HAP-1 (cell line): ENCODE measurements at regions not wholly inside any gene's neighbourhood (a gene's known extent, or its start where the extent isn't known, plus 50 kb on each side); places are given as distances from the start of the nearest gene placed in this dataset.
"Not testable (repeated sequence)": the region's sequence is repeated elsewhere in the genome, so short reads cannot be mapped to it uniquely, and the experiment has no call there.

ENCODE experiments used
- DNase-seq, 2 experiments: peaks; one replicate each; pipeline ENCODE4 v3.0.0-alpha.2; 2016 to 2020; ENCODE audit warnings: low spot score in 2 of 2
- H3K27me3 ChIP-seq: fragments of 250-450 bp; sonication (Bioruptor Pico); 2 replicates; pipeline ENCODE4 v1.5.1; 2020; ENCODE audit warnings: low read depth, mild to moderate bottlenecking, moderate library complexity
- H3K36me3 ChIP-seq: fragments of 250-450 bp; sonication (Bioruptor Pico); replicated peaks from 2 replicates; pipeline ENCODE4 v1.5.1; 2020; ENCODE audit warnings: mild to moderate bottlenecking
- H3K4me1 ChIP-seq: fragments of 250-450 bp; sonication (Bioruptor Pico); 2 replicates; pipeline ENCODE4 v1.5.1; 2020; ENCODE audit warnings: mild to moderate bottlenecking
- H3K4me3 ChIP-seq: fragments of 250-450 bp; sonication (Bioruptor Pico); 2 replicates; pipeline ENCODE4 v1.5.1; 2020; ENCODE audit warnings: mild to moderate bottlenecking, moderate library complexity
- H3K9me3 ChIP-seq: fragments of 250-450 bp; sonication (Bioruptor Pico); 2 replicates; pipeline ENCODE4 v1.5.1; 2020; ENCODE audit warnings: mild to moderate bottlenecking, moderate library complexity
- in situ Hi-C: fragments of 300-500 bp; cut with MboI; formaldehyde crosslinking; loops from 3 replicates; pipeline ENCODE4 v1.14.3; 2020; ENCODE audit warnings: low sequenced_read_pairs, inconsistent platforms, mixed read lengths

- no peaks in the 10 kb centered on the region for H3K4me1 ChIP-seq
- no peaks in the 10 kb centered on the region for H3K9me3 ChIP-seq
- no peak overlapping the region for H3K4me3 ChIP-seq
- no peaks in the 10 kb centered on the region for H3K36me3 ChIP-seq
- H3K27me3 ChIP-seq, result no peaks in the 10 kb centered on the region
- in situ Hi-C loops, result no loop called here
- no peak for DNase-seq
Measured at GRCh38 chr3:95797081-95797480, 1017.3 kb upstream of the EPHA6 start.

- Histone ChIP-seq H3K36me3 (no peaks in the 10 kb centered on the region), H3K9me3 (no peaks in the 10 kb centered on the region), H3K4me1 (no peaks in the 10 kb centered on the region), H3K4me3 (no peak overlapping the region), H3K27me3 (no peaks in the 10 kb centered on the region)
- in situ Hi-C loops, result no loop called here
- DNase-seq, result no peak
Measured at GRCh38 chr3:95798628-95799027, 1015.8 kb upstream of the EPHA6 start.

DNA sequence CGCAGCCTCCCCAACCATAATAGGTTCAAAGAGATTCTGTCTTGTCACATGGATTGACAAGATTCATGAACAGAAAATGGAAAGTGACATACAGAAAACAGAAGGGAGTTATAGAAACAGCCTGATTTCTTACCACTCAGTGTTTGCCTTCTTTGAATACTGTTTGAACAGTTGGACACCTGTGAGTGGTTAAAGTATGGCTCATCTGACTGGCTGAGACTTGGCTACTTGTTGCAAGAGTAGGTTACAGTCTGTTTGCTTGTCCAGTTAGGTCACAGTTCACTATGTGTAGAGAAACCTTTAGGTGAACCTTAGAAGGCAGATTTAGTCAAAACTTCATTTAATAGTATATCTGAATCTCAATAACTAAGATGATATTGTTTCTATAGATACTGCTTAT is 1003.9 kb upstream of the EPHA6 start:
- peaks cover 7% of the 10 kb centered on the region for H3K4me1 ChIP-seq
- in situ Hi-C loops, result no loop called here
- H3K4me3 ChIP-seq, result no peak overlapping the region
- no peaks in the 10 kb centered on the region for H3K36me3 ChIP-seq
- no peak for DNase-seq
- H3K27me3 ChIP-seq, result peaks cover 4% of the 10 kb centered on the region
- H3K9me3 ChIP-seq, result no peaks in the 10 kb centered on the region

GRCh38 chr3:95813244-95813643 is 1001.1 kb upstream of the EPHA6 start:
- Histone ChIP-seq H3K36me3 (no peaks in the 10 kb centered on the region), H3K4me1 (peaks cover 7% of the 10 kb centered on the region), H3K27me3 (peaks cover 4% of the 10 kb centered on the region), H3K9me3 (no peaks in the 10 kb centered on the region), H3K4me3 (no peak overlapping the region)
- DNase-seq, result no peak
- in situ Hi-C loops, result no loop called here

- Histone ChIP-seq H3K4me3 (no peak overlapping the region), H3K36me3 (no peaks in the 10 kb centered on the region), H3K9me3 (no peaks in the 10 kb centered on the region), H3K4me1 (peaks cover 7% of the 10 kb centered on the region), H3K27me3 (no peaks in the 10 kb centered on the region; the same call in 1 of the 2 replicates)
- DNase-seq, result no peak
- in situ Hi-C loops, result no loop called here
Measured at GRCh38 chr3:95815828-95816227, 998.6 kb upstream of the EPHA6 start.

GRCh38 chr3:95826419-95826818 is 988.0 kb upstream of the EPHA6 start:
- Histone ChIP-seq H3K4me1 (no peaks in the 10 kb centered on the region), H3K9me3 (no peaks in the 10 kb centered on the region), H3K27me3 (no peaks in the 10 kb centered on the region), H3K4me3 (no peak overlapping the region), H3K36me3 (no peaks in the 10 kb centered on the region)
- in situ Hi-C loops, result no loop called here
- no peak for DNase-seq

DNA sequence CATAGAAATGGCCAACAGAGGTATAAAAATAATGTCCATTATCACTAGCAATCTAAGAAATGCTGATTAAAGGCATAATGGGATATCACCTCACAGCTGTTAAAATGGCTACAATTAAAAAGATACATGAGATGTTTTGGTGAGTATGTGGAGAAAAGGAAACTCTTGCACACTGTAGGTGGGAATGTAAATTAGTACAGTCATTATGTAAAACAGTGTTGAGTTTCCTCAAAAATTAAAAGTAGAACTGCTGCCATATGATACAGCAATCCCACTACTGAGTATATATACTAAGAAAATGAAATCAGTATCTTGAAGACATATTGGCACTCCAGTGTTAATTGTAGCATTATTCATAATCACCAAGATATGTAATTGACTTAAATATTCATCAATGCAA is 982.2 kb upstream of the EPHA6 start:
- Histone ChIP-seq H3K4me1 (no peaks in the 10 kb centered on the region), H3K9me3 (no peaks in the 10 kb centered on the region), H3K36me3 (no peaks in the 10 kb centered on the region), H3K4me3 (no peak overlapping the region), H3K27me3 (no peaks in the 10 kb centered on the region)
- DNase-seq, result no peak
- in situ Hi-C loops, result no loop called here

GRCh38 chr3:95860628-95861027 is 953.8 kb upstream of the EPHA6 start:
- H3K27me3 ChIP-seq, H3K4me1 ChIP-seq, H3K36me3 ChIP-seq, H3K9me3 ChIP-seq, in situ Hi-C loops, DNase-seq, H3K4me3 ChIP-seq: not testable (repeated sequence)

GRCh38 chr3:95883801-95884200 is 930.6 kb upstream of the EPHA6 start:
- Histone ChIP-seq H3K27me3 (no peaks in the 10 kb centered on the region), H3K4me3 (no peak overlapping the region), H3K36me3 (no peaks in the 10 kb centered on the region), H3K4me1 (no peaks in the 10 kb centered on the region), H3K9me3 (no peaks in the 10 kb centered on the region)
- in situ Hi-C loops, result no loop called here
- no peak for DNase-seq

- no peaks in the 10 kb centered on the region for H3K4me1 ChIP-seq
- in situ Hi-C loops, result no loop called here
- no peak for DNase-seq
Measured at GRCh38 chr3:95886616-95887015, 927.8 kb upstream of the EPHA6 start.

GRCh38 chr3:95887114-95887513 is 927.3 kb upstream of the EPHA6 start:
- no peaks in the 10 kb centered on the region for H3K36me3 ChIP-seq
- H3K27me3 ChIP-seq, result no peaks in the 10 kb centered on the region
- H3K4me1 ChIP-seq, result no peaks in the 10 kb centered on the region
- H3K4me3 ChIP-seq, result no peak overlapping the region
- no peaks in the 10 kb centered on the region for H3K9me3 ChIP-seq
- in situ Hi-C loops, result no loop called here
- DNase-seq, result no peak

More at GRCh38 chr3:95886616-95887015, 927.8 kb upstream of the EPHA6 start:
- Histone ChIP-seq H3K27me3 (no peaks in the 10 kb centered on the region), H3K4me3 (no peak overlapping the region), H3K9me3 (no peaks in the 10 kb centered on the region), H3K36me3 (no peaks in the 10 kb centered on the region)

DNA sequence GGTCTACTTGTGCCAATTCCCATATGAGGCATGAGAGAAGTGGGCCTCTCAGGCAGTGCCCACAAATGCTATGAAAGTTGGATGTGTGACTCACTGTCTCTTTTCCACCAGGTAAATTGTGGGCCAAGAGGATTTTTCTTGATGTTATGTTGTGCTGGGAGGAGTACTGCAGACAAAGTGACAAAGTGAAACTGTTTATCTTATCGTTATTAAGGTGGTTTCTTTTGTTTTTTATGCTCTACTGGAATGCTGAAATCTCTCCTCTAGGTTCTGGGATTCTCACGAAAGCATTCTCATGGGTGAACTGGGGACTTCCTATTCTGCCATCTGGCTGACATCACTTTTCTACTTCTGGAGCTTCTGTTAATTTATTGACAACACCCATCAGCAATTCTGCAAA is 919.6 kb upstream of the EPHA6 start:
- no peak for DNase-seq
- Histone ChIP-seq H3K27me3 (no peaks in the 10 kb centered on the region), H3K36me3 (no peaks in the 10 kb centered on the region), H3K4me3 (no peak overlapping the region), H3K4me1 (no peaks in the 10 kb centered on the region), H3K9me3 (no peaks in the 10 kb centered on the region)
- in situ Hi-C loops, result no loop called here

DNA sequence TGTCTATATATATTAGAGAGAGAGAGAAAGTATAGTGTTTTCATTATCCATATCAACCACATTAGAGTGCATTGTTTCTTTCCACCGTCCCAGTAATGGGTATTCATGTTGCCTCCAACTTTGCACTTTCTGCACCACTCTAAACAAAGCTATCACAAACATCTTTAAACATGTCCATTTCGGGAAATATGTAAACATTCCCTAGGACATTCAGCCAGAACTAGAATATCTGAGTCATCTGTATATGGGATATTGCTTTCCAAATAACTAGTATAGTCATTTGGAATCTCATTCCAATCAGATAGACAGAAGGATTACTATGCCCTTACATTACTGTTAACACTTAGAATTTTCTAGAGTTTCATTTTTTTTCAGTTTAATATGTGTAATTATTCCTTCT is 914.9 kb upstream of the EPHA6 start:
- no peak for DNase-seq
- no peaks in the 10 kb centered on the region for H3K36me3 ChIP-seq
- H3K4me1 ChIP-seq, result no peaks in the 10 kb centered on the region
- in situ Hi-C loops, result no loop called here
- H3K27me3 ChIP-seq, result no peaks in the 10 kb centered on the region
- H3K9me3 ChIP-seq, result no peaks in the 10 kb centered on the region
- H3K4me3 ChIP-seq, result no peak overlapping the region

GRCh38 chr3:95899911-95900310 is 914.5 kb upstream of the EPHA6 start:
- H3K36me3 ChIP-seq, result no peaks in the 10 kb centered on the region

GRCh38 chr3:95901948-95902347 is 912.4 kb upstream of the EPHA6 start:
- no peak overlapping the region for H3K4me3 ChIP-seq
- no peak for DNase-seq
- in situ Hi-C loops, result no loop called here
- no peaks in the 10 kb centered on the region for H3K4me1 ChIP-seq
- no peaks in the 10 kb centered on the region for H3K36me3 ChIP-seq
- H3K27me3 ChIP-seq, result no peaks in the 10 kb centered on the region
- no peaks in the 10 kb centered on the region for H3K9me3 ChIP-seq

More at GRCh38 chr3:95899911-95900310, 914.5 kb upstream of the EPHA6 start:
- in situ Hi-C loops, result no loop called here
- Histone ChIP-seq H3K9me3 (no peaks in the 10 kb centered on the region), H3K4me1 (no peaks in the 10 kb centered on the region), H3K4me3 (no peak overlapping the region), H3K27me3 (no peaks in the 10 kb centered on the region)
- DNase-seq, result no peak
